ENCODE measurements at regions not wholly inside any gene's neighbourhood (a gene's known extent, or its start where the extent isn't known, plus 50 kb on each side); places are given as distances from the start of the nearest gene placed in this dataset.

DNA sequence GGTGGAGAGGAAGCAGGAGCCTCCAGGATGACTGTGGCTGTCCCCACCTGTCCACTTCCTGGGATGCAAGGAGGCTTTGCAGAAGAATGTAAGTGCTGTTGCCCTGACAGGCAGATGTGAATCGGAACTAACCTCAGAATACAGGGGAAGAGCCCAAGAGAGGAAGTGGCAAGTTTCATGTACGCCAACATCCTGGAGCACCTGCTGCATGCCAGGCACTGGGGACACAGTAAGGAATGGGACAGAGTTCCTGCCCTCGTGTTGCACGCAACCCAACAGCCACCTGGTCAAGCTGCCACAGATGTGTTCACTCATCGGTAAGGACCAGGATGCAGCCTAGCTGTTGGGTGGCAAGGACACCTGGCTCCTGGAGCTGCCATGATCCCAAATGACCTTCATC, 98.6 kb upstream of the RPL38 start:
- TF ChIP-seq, protein P1, sequence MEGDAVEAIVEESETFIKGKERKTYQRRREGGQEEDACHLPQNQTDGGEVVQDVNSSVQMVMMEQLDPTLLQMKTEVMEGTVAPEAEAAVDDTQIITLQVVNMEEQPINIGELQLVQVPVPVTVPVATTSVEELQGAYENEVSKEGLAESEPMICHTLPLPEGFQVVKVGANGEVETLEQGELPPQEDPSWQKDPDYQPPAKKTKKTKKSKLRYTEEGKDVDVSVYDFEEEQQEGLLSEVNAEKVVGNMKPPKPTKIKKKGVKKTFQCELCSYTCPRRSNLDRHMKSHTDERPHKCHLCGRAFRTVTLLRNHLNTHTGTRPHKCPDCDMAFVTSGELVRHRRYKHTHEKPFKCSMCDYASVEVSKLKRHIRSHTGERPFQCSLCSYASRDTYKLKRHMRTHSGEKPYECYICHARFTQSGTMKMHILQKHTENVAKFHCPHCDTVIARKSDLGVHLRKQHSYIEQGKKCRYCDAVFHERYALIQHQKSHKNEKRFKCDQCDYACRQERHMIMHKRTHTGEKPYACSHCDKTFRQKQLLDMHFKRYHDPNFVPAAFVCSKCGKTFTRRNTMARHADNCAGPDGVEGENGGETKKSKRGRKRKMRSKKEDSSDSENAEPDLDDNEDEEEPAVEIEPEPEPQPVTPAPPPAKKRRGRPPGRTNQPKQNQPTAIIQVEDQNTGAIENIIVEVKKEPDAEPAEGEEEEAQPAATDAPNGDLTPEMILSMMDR (IDR thresholded peaks at IDR 0.05): no peak
- no peak for TF ChIP-seq POLR2A (IDR thresholded peaks at IDR 0.05)

Measured in esophagus squamous epithelium (tissue), 4 donors.